SK-MEL-5 (cell line): ENCODE measurements at regions not wholly inside any gene's neighbourhood (a gene's known extent, or its start where the extent isn't known, plus 50 kb on each side); places are given as distances from the start of the nearest gene placed in this dataset.

Source experiments
- DNase-seq: peaks from one replicate; pipeline ENCODE4 v3.0.0-alpha.2; 2016; ENCODE audit warnings: low read depth, low spot score
- in situ Hi-C: cut with HindIII; loops from 2 replicates; pipeline ENCODE4 v1.10.0; 2016; ENCODE audit warnings: low sequenced_read_pairs, high pct_unique_total_duplicates, low pct_unique_long_range_greater_than_20kb

DNA sequence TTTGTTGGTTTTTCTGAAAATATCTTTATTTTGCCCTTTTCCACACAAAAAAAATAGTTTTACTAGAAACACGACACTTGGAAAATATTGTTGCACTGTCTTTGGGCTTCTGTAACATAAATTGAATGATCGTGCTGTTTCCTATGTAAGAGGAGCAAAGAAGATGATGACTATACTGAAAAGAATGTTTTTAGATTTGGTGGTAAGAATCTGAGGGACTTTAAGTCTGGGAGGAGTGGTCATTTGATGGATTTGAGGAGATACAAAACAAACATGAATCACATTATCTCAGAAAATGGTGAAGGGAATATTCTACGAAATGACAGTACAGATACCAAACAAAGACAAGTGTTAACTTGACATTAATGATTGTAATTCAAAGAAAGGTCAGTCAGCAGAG is 328.8 kb downstream of the ADAM29 start:
- in situ Hi-C loops, result no loop called here
- DNase-seq, result no peak

DNA sequence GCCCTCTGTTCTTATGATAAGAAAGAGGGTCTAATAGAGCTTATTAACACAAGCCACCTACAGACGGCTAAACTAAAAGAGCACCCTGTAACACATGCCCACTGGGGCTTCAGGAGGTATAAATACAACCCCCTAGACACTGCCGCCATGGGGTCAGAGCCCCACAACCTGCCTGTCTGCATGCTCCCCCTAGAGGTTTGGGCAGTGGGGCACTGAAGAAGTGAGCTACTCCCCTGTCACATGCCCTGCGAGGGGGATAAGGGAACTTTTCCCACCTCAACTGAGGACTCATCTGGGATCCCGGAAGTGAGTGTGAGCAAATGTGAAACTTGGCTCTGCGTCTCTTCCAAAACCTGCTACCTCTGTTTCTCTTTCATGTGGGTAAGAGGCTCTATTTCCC is 334.5 kb downstream of the ADAM29 start:
- in situ Hi-C loops, result no loop called here
- no peak for DNase-seq

DNA sequence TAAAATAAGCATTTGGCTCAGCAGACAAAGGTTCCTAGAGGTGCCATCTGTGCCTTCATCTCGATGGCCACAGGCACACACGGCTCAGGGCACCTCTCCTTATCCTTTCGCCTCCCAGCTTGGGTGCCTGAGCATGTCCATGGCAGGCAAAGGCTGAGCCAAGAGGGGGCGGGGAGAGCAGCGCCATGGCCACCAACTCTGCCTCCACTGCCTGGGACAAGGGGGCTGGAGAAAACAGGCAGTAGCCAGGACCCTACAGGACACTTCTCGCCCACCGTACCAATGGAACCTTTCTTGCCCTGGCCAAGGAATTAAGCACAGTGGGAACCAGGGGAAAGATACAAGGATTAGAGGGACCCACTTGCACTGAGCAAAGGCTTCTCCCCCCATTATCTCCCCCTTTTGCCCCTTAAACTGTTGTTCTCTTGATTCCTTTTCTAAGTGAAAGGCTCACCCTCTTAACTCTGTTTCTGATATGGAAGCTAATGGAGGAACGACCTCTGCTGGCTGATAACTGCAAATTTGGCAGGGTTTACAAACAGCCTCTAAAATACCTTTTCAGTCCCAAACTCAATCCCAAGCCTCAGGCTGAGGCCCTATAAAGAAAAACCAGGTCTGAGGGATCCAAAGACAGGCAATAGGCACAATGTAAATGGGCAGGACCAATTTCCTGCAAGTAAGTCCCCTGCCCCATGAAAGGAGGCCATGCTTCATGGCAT is 335.2 kb downstream of the ADAM29 start:
- in situ Hi-C loops, result no loop called here
- peak; percentile 58 for DNase-seq

DNA sequence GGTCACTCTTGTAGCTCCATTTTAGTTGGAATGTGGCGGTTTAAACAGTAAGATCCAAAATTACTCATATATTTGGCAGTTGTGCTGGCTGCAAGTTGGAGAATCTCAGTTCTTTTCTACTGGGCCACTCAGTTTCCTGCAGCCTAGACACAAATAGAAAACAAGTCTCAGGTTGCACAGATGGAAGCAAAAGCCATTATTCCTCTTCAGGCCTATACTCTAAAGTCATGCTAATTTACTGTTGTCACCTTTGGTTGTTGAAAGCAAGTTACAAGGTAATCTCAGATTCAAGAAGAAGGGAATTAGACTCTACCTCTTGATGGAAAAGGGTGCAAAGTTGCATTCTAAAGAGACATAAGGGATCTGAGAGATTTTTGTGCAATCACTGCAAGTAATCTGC is 345.4 kb downstream of the ADAM29 start:
- in situ Hi-C loops, result no loop called here
- DNase-seq, result no peak

DNA sequence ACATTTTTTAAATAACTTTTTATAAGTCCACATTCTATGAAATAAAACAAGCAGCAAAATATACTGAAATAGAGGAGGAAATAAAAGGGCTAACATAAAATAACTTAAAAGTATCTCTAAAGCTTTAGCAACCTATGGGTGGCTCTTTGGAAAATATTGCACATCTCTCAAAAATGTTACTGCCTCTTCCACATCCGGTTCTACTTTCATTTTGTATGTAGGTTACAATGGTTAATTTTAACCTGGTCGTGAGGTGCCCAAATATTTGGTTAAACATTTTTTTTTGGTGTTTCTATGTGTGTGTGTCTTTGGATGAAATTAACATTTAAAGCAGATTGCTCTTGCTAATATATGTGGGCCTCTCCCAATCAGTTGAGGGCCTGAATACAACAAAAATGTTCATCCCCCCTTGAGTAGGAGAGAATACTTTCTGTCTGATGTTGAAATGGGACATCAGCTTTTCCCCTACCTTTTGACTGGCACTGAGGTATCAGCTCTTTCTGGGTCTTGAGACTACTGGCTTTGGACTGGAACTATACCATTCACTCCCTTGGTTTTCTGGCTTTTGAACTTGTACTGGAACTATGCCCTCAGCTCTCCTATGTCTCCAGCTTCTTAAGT is 353.0 kb downstream of the ADAM29 start:
- in situ Hi-C loops, result no loop called here
- no peak for DNase-seq

DNA sequence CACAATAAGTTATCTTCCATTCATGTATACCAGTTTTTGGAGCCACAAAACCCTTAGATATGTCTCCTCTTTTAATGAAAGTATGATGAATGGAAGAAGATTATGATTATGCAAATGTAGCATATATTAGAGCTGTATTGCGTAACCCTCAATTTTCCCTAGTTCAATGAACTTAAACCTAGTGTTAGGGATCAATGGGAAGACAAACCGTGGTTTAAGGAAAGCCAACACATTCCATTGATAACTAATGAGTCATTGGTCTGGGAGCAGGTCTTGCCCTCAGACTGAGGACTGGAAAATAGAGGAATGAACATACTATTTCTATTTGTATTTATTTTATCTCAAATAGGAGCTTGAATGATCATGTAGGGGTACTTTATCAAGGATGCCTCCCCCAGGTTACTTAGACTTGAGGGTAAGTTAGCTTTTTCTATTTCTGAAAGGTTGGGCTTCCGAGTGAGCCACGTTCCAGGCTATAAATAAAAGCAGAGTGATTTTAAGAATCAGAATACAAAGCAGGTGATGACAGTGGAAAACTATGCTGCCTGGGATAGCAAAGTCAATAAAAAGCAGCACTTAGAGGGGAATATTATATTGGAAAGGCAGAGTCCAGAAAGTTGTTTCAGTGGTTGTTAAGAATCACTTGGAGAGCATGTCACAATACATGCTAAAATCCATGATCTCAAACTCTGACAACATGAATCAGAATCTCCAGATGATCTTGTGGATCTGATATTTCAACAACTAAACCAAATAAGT is 356.0 kb downstream of the ADAM29 start:
- in situ Hi-C loops, result no loop called here
- no peak for DNase-seq

DNA sequence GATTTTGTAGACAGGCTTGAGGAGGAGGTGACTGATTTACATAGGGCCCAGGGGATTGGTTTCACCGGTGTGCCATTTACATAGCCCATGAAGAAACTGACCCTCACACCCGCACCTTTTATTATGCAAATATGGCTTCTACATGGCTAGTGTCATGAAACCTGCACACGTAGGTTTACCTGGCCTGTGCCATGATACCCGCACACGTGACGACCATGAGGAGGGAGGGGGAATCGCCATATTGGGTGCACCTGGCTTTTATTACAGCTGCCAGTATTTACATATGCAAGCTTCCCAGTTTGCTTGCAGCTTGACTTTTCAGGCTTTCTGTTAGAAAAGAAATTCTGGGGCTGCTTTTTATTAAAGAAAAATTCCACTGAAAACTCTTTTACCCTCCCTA is 359.7 kb downstream of the ADAM29 start:
- no peak for DNase-seq
- in situ Hi-C loops, result no loop called here

DNA sequence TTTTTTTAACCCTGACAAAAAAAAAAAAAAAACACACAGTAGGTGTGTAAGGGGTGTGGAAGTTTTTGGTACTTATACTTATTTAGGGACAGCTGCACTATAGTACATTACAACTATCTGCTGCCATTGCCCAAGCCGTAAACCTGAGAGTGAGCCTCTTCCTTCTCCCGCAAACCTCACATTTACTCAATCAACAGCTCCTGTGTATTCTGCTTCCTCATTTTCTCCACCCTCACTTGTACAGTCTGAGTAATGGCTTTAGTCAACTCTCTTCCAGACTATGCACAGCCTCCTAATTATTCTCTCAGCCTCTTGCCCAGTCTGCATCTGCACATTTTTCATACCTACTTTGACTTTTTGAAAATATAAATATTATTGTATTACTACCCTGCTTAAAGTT is 362.0 kb downstream of the ADAM29 start:
- DNase-seq, result no peak
- in situ Hi-C loops, result no loop called here

DNA sequence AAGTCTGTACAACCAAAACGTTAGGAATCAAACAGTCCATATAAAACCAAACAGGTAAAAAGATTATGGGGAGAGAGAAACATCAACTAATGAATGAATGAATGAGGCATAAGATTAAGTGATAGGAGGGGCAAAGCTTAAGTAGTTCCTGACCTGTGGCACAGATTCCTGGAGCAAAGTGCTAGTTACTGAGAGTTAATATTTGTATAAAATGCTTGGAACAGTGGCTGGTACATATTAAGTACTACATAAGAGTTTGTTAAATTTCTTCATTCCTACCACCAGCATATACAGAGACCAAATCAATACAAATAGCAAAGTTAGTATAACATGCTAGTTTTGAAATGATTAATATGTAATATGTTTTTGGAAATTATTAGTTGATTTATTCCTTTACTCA is 363.7 kb downstream of the ADAM29 start:
- in situ Hi-C loops, result no loop called here
- no peak for DNase-seq

DNA sequence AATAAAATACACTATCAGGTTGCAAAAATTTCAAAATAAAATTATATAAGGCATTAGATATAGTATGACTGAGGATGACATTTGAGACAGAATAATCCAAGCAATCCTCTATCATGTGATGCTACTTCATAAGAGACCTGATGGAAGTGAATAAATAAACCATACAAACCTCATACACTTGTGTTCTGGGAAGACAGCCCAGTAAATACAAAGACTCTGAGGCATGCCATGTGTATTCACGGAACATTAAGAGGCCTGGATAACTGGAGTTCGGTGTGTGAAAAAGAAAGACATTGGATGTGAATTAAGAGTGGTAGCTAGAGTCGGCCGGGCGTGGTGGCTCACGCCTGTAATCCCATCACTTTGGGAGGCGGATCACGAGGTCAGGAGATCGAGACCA is 364.2 kb downstream of the ADAM29 start:
- in situ Hi-C loops, result no loop called here

DNA sequence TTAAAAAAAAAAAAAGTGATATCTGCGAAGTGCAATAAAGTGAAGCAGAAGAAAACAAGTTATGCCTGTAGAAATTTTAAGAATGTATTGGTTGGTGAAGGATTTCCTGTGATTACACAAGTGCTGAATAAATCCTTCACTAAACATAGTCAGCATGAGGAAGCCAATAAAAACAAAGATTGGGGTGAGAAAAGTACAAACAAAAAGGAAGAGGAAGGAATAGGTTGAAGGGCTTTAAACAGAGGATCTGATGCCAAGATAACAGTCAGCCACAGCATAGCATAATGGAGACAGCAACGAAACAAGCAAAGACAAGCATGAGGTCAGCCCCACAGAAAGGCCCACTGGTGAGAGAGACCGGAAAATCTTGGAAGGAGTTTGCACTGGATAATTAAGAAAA is 372.2 kb downstream of the ADAM29 start:
- in situ Hi-C loops, result no loop called here
- DNase-seq, result no peak

More for the DNA sequence above, 364.2 kb downstream of the ADAM29 start:
- DNase-seq, result no peak

DNA sequence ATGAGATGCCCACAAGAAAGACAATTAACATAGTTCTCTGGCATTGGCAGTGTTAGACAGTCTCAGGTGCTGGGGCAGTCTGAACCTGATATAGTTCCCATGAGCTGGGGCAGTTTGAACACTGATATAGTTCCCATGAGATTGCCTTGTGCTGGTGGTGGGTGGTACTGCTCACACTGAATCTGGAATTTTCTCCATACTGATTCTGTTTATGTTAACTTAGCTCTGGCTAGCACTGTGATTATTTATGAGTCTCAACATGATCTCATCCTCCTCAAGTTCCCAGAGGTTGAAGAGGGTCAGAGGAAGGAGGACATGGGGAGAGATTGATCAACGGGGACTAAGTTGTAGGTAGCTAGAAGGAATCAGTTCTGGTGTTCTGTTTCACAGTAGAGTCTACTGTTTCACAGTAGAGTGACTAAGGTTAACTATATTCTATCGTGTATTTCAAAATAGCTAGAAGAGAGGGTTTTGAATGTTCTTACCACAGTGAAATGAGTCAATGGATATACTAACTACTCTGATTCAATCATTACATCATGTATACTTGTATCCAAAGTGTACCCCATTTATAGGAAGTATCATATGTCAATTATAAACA is 379.9 kb downstream of the ADAM29 start:
- no peak for DNase-seq
- in situ Hi-C loops, result no loop called here

DNA sequence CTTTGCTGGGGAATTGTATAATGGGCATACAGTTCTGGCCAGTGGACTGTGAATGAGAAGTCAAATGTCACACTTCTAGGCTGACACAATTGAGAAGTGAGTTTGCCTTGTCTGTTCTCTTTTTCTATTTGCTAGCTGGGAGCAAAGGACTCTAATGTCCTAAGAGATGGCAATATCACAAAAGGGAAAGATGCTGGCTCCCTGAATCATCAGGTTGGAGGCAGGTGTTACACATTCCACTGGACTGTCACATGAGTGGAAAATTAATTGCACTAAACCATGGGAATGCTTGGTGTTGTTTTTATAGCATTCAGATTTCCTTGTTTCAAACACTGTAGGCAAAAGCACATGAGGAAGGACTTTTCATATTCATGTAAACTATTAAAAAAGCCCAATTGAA is 388.3 kb downstream of the ADAM29 start:
- in situ Hi-C loops, result no loop called here
- no peak for DNase-seq

DNA sequence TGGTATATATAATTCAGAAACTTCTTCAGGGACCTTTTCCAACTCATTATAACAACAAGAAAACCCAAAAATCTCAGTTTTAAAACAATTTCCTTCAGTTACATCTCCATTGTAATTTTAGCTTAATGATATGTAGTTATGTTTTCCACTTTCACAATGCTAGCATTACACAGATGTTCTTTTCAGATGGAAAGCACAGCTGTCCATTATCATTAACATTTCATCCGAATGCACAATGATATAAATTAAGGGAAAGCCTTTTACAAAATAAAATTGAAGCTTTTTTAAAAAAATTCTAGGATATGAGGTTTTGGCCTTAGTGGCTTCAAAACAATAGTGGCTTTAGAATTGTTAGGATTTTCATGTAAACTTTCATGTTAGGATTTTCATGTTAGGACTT is 389.2 kb downstream of the ADAM29 start:
- in situ Hi-C loops, result no loop called here
- no peak for DNase-seq

DNA sequence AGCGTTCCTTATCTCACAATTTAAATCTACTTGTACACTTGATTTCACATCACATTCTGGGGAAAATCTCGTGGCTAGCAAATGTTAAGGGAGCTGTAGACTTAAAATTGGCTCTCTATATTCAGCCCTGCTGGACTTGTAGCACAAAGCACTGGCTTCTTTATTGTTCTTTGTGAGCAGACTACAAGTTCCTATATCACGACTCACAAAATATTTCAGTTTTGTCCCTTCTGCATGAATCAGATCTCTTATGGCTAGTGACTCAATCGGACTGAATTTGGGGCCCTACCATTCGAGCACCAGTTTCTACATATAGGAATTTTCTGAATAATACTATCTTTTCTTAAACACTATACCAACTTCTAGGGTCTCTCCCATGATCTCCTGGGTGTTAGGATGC is 390.1 kb downstream of the ADAM29 start:
- peak; percentile 6 for DNase-seq

DNA sequence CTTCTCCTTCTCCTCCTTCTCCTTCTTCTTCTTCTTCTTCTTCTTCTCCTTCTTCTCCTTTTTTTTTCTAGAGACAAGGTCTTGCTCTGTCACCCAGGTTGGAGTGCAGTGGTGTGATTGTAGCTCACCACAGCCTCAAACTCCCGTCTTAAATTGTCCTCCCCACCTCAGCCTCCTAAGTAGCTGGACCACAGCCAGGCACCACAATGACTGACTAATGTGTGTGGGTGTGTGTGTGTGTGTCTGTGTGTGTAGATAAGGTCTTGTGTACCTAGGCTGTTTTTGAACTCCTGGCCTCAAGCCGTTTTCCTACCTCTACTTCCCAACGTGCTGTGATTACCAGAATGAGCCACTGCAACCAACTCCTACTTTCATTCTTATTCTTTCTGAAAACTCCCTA is 390.9 kb downstream of the ADAM29 start:
- DNase-seq, result no peak
- in situ Hi-C loops, result no loop called here

More for the DNA sequence above, 390.1 kb downstream of the ADAM29 start:
- in situ Hi-C loops, result no loop called here

DNA sequence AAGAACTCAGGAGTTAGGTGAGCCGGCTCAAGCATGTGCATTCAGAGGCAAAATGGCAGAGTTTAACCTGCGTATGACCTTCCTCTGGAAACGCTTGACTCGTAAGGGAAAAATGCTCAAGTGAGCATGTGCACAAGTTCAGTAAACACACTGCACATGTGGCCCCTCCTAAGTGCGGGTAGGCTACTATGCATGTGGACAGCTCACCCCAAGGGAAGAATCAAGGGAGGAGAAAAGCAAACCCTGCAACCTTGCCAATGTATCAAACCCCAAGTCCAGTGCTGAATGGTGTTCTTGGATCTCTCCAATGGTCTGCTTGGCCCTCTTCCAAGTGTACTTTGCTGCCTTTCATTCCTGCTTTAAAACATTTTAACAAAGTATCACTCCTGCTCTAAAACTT is 407.1 kb downstream of the ADAM29 start:
- DNase-seq, result no peak
- in situ Hi-C loops, result no loop called here

DNA sequence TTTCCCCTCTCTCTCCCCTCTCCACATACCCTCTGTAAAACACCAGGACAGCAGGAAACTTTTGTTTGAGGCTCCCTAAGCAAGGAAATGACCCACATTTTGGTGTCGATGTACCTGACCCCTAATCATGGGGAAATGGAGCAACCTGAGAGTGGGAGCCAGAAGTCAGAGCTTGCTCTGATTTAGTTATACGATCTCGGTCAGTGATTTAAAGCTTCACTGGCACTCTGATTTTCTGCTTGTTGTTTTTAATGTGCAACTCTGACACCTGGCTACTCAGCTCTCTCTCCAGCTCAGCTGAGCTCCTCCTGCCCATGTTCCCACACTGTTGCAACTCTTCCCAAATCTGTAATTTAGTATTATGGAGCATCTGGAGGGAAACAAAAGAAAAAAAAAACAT is 408.6 kb downstream of the ADAM29 start:
- in situ Hi-C loops, result no loop called here
- no peak for DNase-seq

DNA sequence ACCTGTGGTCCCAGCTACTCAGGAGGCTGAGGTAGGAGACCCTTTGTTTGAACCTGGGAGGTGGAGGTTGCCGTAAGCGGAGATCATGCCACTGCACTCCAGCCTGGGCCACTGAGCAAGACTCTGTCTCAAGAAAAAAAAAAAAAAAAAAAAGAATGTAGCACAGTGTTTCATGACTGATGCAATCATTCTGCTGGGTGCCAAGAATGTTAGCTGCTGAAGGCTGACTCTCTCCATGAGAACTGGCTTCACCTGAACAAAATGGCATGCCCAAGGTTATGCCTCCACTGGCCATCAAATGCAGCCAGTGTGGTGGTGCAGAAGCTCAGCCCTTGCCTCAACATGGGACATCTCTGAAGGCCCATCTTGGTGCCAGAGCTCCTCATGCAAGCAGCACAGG is 412.1 kb downstream of the ADAM29 start:
- no peak for DNase-seq
- in situ Hi-C loops, result no loop called here
